IgD-negative memory B cell (primary cell): ENCODE measurements at regions not wholly inside any gene's neighbourhood (a gene's known extent, or its start where the extent isn't known, plus 50 kb on each side); places are given as distances from the start of the nearest gene placed in this dataset.

Source experiments
- H3K27ac Mint-ChIP-seq, 3 donors: one replicate each; pipeline ENCODE4 v1.8.0; 2020 to 2022; ENCODE audit warnings: mild to moderate bottlenecking in 3 of 3, mixed read lengths in 3 of 3, moderate library complexity in 1 of 3
- H3K27me3 Mint-ChIP-seq: one replicate; pipeline ENCODE4 v1.8.0; 2021; ENCODE audit warnings: mixed read lengths
- H3K36me3 Mint-ChIP-seq: one replicate; pipeline ENCODE4 v1.8.0; 2020; ENCODE audit warnings: mild to moderate bottlenecking, mixed read lengths
- H3K4me1 Mint-ChIP-seq, 3 donors: one replicate each; pipeline ENCODE4 v1.8.0; 2020 to 2022; ENCODE audit warnings: mixed read lengths in 3 of 3, mild to moderate bottlenecking in 1 of 3
- H3K4me3 Mint-ChIP-seq, 4 donors: one replicate each; pipeline ENCODE4 v1.8.0; 2020 to 2022; ENCODE audit warnings: mild to moderate bottlenecking in 4 of 4, mixed read lengths in 4 of 4, moderate library complexity in 3 of 4
- H3K9me3 Mint-ChIP-seq, 3 donors: one replicate each; pipeline ENCODE4 v1.8.0; 2020 to 2021; ENCODE audit warnings: mixed read lengths in 3 of 3, mild to moderate bottlenecking in 1 of 3

- Mint-ChIP-seq H3K4me1 (no peaks in the 10 kb centered on the region), H3K36me3 (no peaks in the 10 kb centered on the region), H3K27ac (no peak overlapping the region), H3K4me3 (no peak overlapping the region), H3K27me3 (peaks cover 2% of the 10 kb centered on the region), H3K9me3 (peaks cover 3 to 8% (median 6%) of the 10 kb centered on the region in 3 donors)
These were observed 175.5 kb upstream of the GPRIN3 start for GRCh38 chr4:89482926-89483595.

- Mint-ChIP-seq H3K4me3 (no peak overlapping the region), H3K27ac (no peak overlapping the region), H3K9me3 (peaks cover 3 to 8% (median 6%) of the 10 kb centered on the region in 3 donors), H3K27me3 (peaks cover 2% of the 10 kb centered on the region), H3K4me1 (no peaks in the 10 kb centered on the region), H3K36me3 (no peaks in the 10 kb centered on the region)
These were observed 174.7 kb upstream of the GPRIN3 start for GRCh38 chr4:89482251-89482650.

- no peaks in the 10 kb centered on the region for H3K9me3 Mint-ChIP-seq
- no peak overlapping the region for H3K4me3 Mint-ChIP-seq
- no peaks in the 10 kb centered on the region for H3K36me3 Mint-ChIP-seq
- peaks cover 3% of the 10 kb centered on the region for H3K27me3 Mint-ChIP-seq
- no peak overlapping the region for H3K27ac Mint-ChIP-seq
- H3K4me1 Mint-ChIP-seq, result peaks cover 7 to 8% (median 8%) of the 10 kb centered on the region in 3 donors
These were observed 162.4 kb upstream of the GPRIN3 start for GRCh38 chr4:89469930-89470375.

DNA sequence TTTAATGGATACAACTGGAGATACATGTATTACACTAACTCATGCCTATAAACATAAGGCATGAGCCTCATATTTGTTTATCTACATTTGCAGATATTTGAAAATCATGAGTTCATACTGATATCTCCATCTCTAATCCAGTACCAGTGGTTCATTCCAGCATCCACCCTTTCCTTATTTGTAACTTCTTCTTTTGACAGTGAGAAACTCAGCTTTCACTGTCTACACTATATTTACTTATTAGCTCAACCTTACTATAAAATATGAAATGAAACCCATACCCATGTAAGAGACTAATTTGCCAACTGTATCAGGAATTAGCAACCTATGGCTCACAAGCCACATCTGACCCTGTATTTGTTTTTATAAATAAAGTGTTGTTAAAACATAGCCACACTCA is 161.9 kb upstream of the GPRIN3 start:
- Mint-ChIP-seq H3K36me3 (no peaks in the 10 kb centered on the region), H3K4me3 (no peak overlapping the region), H3K27me3 (peaks cover 3% of the 10 kb centered on the region), H3K4me1 (peaks cover 7 to 8% (median 8%) of the 10 kb centered on the region in 3 donors), H3K27ac (no peak overlapping the region), H3K9me3 (no peaks in the 10 kb centered on the region)

DNA sequence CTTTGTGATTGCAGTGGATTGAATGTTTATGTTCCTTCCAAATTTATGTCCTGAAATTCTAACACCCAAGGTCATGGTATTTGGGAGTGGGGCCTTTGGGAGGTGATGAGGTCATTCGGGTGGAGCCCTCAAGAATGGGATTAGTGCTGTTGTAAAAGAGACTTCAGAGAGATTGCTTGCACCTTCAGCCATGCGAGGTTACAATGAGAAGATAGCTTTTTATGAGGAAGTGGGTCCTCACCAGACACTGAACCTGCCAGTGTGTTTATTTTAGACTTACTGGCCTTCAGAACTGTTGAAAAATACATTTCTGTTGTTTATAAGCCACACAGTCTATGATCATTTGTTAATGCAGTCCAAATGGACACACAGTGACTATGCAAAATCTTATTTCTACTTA is 161.0 kb upstream of the GPRIN3 start:
- H3K27me3 Mint-ChIP-seq, result peaks cover 3% of the 10 kb centered on the region
- no peak overlapping the region for H3K27ac Mint-ChIP-seq
- H3K4me3 Mint-ChIP-seq, result no peak overlapping the region
- H3K36me3 Mint-ChIP-seq, result no peaks in the 10 kb centered on the region
- peaks cover 7 to 8% (median 8%) of the 10 kb centered on the region in 3 donors for H3K4me1 Mint-ChIP-seq
- no peaks in the 10 kb centered on the region for H3K9me3 Mint-ChIP-seq

- Mint-ChIP-seq H3K27me3 (no peaks in the 10 kb centered on the region), H3K4me1 (no peaks in the 10 kb centered on the region), H3K27ac (no peak overlapping the region), H3K36me3 (no peaks in the 10 kb centered on the region), H3K9me3 (no peaks in the 10 kb centered on the region), H3K4me3 (no peak overlapping the region)
These were observed 155.7 kb upstream of the GPRIN3 start for GRCh38 chr4:89463341-89463740.

GRCh38 chr4:89447543-89447942 is 139.9 kb upstream of the GPRIN3 start:
- Mint-ChIP-seq H3K36me3 (no peaks in the 10 kb centered on the region), H3K27ac (no peak overlapping the region), H3K4me1 (no peaks in the 10 kb centered on the region), H3K9me3 (peaks cover 9 to 17% (median 9%) of the 10 kb centered on the region in 3 donors), H3K4me3 (no peak overlapping the region), H3K27me3 (peaks cover 2% of the 10 kb centered on the region)

DNA sequence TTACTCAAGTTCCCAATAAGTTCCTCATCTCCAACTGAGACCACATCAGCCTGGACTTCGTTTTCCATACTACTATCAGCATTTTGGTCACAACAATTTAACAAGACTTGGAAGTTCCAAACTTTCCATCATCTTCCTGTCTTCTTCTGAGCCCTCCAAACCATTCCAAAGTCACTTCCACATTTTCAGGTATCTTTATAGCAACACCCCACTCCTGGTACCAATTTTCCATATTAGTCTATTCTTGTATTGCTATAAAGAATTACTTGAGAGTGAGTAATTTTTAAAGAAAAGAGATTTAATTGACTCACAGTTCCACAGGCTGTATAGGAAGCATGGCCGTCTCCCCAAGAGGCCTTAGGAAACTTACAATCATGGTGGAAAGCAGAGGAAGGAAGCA is 138.6 kb upstream of the GPRIN3 start:
- Mint-ChIP-seq H3K36me3 (no peaks in the 10 kb centered on the region), H3K27ac (peak overlapping the region in 1 of 3 donors; percentile 67), H3K9me3 (peaks cover 9 to 17% (median 9%) of the 10 kb centered on the region in 3 donors), H3K4me3 (peak overlapping the region in 1 of 4 donors; percentile 50), H3K27me3 (peaks cover 2% of the 10 kb centered on the region), H3K4me1 (no peaks in the 10 kb centered on the region)

GRCh38 chr4:89439533-89439932 is 131.9 kb upstream of the GPRIN3 start:
- H3K4me1 Mint-ChIP-seq, result peaks cover 4 to 7% (median 5%) of the 10 kb centered on the region in 3 donors
- no peak overlapping the region for H3K27ac Mint-ChIP-seq
- H3K9me3 Mint-ChIP-seq, result no peaks in the 10 kb centered on the region
- no peaks in the 10 kb centered on the region for H3K36me3 Mint-ChIP-seq
- no peak overlapping the region for H3K4me3 Mint-ChIP-seq
- peaks cover 2% of the 10 kb centered on the region for H3K27me3 Mint-ChIP-seq

GRCh38 chr4:89438102-89438831 is 130.7 kb upstream of the GPRIN3 start:
- Mint-ChIP-seq H3K4me1 (peaks cover 4 to 7% (median 5%) of the 10 kb centered on the region in 3 donors), H3K27ac (no peak overlapping the region), H3K9me3 (no peaks in the 10 kb centered on the region), H3K4me3 (peak overlapping the region in 1 of 4 donors; percentile 78), H3K27me3 (no peaks in the 10 kb centered on the region), H3K36me3 (no peaks in the 10 kb centered on the region)

DNA sequence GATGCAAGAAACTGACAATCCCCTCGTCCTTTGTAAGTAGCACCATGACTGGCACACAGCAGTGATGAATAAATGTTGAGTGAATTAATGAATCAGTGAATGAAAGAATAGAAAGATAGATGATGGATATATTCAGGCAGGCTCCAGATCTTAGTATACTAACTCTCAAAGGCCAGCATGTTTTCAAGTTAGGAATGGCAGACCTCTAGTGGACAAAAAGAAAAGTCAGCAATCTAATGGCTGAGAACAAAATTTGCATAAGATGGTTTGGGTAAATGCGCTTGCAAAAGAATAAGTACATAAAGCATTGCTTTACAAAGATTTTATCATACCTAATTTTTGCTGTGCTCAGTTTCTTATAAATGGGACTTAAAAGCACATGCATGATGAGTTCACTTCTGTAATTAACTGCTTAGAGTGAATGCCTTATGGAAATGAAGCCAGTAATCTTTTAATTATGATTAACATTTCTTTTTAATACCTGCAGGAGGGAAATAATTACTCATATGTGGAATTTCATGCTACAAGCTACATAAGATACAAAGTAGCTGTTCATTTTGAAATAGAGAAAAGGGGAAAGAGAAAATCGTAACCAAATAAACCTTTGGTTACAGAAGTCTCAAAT is 126.9 kb upstream of the GPRIN3 start:
- Mint-ChIP-seq H3K9me3 (no peaks in the 10 kb centered on the region), H3K4me1 (peaks cover 4 to 7% (median 5%) of the 10 kb centered on the region in 3 donors), H3K36me3 (peaks cover 2% of the 10 kb centered on the region), H3K27me3 (no peaks in the 10 kb centered on the region), H3K27ac (no peak overlapping the region), H3K4me3 (no peak overlapping the region)

DNA sequence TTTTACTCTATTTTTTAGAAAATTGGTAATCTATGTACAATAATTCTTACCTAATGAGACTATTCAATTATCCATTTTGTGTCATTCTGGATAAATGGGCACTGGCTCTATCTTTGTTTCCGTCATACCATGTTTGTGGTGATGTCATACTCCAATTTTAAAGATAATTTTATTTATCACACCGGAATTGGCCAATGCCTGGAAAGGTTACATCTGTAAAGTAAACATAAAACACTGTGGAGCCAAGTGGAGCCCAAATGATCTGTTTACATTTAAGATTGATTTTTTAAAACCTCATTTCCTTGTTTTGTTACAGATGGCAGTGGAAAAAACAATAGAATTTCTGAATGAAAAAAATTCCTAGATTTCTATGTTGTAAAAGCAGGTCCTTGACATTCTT is 120.2 kb upstream of the GPRIN3 start:
- H3K4me3 Mint-ChIP-seq, result no peak overlapping the region
- H3K4me1 Mint-ChIP-seq, result no peaks in the 10 kb centered on the region
- peaks cover 2% of the 10 kb centered on the region for H3K36me3 Mint-ChIP-seq
- no peak overlapping the region for H3K27ac Mint-ChIP-seq
- peaks cover 2% of the 10 kb centered on the region for H3K27me3 Mint-ChIP-seq
- H3K9me3 Mint-ChIP-seq, result peaks cover 0 to 1% (median 0%) of the 10 kb centered on the region in 3 donors

DNA sequence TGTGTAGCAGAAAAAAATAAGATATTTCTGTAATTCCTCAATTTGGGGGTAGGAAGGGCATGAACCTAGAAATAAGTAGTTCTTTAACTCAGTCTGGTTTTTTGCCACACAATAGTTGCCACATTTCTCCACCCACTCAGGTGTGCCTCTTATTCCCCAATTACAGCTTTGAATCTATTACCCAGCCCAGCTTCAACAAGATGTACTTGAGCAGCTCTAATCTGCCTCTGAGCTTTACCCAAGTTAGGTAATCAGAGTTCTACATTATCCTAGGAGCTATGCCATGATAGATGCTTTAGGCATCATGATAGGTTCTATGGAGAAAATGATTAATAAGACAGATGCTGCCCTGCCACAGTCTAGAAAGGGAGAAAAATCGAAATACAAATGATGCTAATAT is 117.4 kb upstream of the GPRIN3 start:
- Mint-ChIP-seq H3K27me3 (peaks cover 2% of the 10 kb centered on the region), H3K36me3 (peaks cover under 1% of the 10 kb centered on the region), H3K4me1 (no peaks in the 10 kb centered on the region), H3K4me3 (no peak overlapping the region), H3K9me3 (peaks cover 0 to 1% (median 0%) of the 10 kb centered on the region in 3 donors), H3K27ac (no peak overlapping the region)

DNA sequence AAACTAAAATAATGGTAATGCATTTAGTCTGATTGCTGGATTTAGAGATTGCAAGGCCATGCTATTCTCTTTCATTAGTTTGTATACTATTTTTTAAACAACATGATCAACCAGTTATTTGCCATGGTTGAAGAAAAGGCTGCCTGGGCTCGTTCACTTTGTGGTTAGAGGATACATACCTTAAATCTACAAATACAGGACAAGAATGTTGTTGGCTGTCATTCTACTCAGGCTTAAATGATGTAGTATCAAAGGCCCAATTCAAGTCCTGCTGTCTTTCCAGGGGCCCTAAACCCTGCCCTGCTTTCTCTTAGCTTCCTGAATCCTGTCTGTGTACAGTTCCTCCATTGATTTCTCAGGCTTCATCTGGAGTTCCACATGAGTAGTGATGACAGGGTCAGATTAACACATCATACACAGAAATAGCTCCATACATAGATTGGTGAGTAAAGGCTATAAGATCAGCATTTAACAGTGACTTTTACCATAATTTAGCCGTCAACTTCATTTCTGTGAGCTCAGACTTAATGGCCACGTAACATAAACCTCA is 114.9 kb upstream of the GPRIN3 start:
- Mint-ChIP-seq H3K9me3 (peaks cover 0 to 1% (median 0%) of the 10 kb centered on the region in 3 donors), H3K4me3 (no peak overlapping the region), H3K27ac (no peak overlapping the region), H3K27me3 (peaks cover 2% of the 10 kb centered on the region), H3K4me1 (no peaks in the 10 kb centered on the region), H3K36me3 (no peaks in the 10 kb centered on the region)

- Mint-ChIP-seq H3K27me3 (no peaks in the 10 kb centered on the region), H3K36me3 (no peaks in the 10 kb centered on the region), H3K4me3 (no peak overlapping the region), H3K4me1 (no peaks in the 10 kb centered on the region), H3K27ac (no peak overlapping the region), H3K9me3 (no peaks in the 10 kb centered on the region)
These were observed 112.9 kb upstream of the GPRIN3 start for GRCh38 chr4:89420507-89420906.
